ELR (cell line): ENCODE measurements at regions not wholly inside any gene's neighbourhood (a gene's known extent, or its start where the extent isn't known, plus 50 kb on each side); places are given as distances from the start of the nearest gene placed in this dataset.

Experiments
- DNase-seq: peaks from one replicate; pipeline ENCODE4 v3.0.0-alpha.2; 2015; ENCODE audit warnings: low read depth

DNA sequence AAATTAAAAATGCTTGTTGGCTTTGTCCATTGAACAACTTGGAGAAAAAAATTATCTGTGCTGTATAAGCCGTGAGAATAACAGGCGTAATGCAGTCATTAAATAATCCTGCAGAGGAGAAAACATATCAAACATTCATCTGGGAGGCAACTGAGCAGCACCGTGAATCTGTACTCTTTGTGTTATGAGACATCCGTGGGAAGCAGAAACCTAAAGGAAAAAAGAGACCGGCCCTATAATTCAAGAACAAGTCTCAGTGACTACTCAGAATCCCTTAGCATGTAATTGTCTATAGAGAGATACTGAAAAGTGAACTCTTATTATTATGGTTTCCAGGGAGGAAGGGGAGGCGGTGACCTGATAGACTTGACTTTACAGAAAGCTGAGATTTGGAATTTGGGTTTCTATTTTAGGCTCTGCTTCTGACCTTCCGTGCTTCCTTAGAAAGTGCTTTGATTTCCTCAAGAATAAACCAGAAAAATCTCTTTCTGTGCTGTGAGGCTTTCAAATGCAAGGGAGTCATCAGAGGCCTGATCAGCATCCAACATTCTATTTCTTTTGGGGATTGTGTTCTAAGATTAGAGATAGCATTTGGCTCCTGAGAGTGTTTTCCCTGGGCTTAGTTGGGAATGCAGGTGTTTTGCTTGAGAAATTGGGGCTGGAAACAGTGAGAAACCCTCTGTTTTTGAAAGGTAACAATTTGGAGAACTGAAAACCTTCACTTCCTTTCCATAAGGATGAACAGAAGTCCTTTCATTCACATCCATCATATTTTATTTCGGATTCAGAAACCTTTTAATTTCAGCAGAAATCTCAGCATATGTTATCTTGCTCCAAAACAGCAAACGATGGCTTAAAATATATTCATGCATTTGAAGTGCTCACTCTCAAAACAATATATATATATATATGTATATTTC lies 296.7 kb downstream of the CSNK1G3 start:
- no peak for DNase-seq

DNA sequence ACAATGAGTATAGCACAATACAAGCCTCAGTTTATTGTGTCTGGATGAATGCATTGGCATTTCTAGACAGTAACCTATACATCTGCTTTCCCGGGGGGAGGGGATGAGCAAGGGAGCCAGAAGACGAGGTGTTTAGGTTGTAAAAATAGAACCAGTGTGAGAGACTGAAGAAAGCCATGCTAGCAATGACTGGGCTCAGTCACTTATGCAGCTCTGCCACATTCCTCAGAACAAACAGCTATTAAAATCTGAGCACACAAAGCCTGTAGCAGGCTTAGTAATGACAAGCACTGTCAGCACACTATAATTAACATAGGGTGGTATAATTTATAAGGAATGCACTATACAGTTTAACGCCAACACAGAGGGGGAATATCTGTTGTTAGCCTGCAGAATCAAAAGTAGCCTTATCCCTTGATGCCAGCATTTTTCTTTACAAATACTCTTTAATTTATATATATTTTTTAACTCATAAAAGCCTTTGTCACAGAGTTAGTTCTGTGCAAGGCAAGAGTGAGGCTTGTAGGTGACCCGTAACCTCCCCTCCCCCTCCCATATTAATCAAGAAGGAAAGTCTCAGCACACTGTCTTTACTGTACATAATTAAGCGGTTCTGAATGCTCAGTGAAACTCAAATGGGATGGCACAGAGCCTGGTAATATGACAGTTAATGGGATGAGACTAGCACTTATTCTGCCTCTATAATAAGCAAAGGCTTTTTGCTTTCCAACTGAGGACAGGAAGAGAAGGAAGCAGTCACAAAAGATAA lies 295.4 kb downstream of the CSNK1G3 start:
- no peak for DNase-seq

DNA sequence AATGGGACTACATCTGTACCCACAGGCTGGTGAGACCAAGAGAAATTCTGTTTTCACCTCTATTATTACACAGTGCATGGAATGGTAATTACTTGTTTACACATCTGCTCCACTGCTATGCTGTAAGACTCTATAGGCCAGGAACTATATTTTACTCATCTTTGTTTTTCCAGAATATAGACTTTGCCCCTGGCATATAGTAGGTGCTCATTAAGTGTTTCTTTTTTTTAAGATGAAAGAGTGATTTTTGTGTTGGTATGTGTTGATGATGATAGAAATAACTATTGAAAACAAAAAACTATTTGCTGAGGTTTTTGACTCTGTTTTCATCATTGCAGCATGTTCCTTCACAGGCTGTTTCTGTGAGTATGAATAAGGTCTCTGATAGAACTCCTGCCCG lies 294.7 kb downstream of the CSNK1G3 start:
- DNase-seq = no peak

GRCh38 chr5:123805300-123805699 lies 293.3 kb downstream of the CSNK1G3 start:
- DNase-seq = no peak

DNA sequence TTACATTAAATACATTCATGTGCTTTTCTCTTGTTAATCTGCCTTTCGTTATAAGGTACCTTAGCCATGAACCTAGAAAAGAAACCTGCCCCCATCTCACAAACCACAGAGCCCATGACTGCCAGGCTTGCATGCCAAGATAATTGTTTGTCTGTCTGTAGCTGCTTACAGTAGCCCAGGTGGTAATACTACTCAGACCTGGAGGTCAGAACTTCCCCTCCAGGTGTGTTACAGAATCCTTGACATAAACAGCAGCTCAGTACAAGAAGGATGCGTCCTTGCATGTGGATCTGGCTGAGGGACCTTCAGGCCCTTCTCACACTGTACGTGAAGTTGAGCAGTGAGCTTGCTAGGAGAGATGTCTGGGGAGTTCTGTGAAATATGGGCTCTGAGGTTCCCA lies 291.4 kb downstream of the CSNK1G3 start:
- no peak for DNase-seq

GRCh38 chr5:123802298-123802951 lies 290.4 kb downstream of the CSNK1G3 start:
- no peak for DNase-seq

DNA sequence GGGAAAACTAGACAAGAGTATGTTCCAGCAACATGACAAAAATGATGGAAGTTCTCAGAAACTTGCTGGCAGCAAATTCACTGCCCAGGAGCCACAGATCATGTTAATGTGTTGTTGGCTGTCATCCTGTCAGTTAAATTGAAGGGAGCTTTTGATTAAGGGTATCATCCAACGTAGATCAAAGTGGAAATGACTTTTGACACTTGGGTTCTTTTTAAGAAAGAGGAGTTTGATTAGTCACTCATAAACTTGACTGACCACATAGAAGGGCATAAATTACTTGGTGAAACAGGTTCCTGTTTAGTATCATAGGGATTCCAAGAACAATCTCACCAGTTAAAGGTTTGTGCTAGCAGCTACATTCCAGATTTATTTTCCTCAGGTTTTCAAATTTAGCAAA lies 288.7 kb downstream of the CSNK1G3 start:
- DNase-seq = no peak

DNA sequence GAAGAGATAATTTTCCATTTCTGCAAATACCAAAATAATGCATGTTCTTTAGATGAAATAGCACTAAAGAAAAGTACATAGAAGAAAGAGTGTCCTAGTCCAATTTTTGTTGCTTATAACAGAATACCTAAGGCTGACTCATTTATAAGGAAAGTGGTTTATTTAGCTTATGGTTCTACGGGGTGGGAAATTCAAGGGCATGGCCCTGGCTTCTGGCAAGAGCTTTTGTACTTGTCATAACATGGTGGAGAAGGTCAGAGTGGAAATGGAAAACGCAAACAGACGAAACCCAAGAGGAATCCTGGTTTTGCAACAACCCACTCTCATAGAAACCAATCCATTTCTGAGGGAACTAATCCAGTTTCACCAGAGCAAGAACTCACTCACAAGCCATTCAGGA lies 283.7 kb downstream of the CSNK1G3 start:
- no peak for DNase-seq

GRCh38 chr5:123790226-123790625 lies 278.2 kb downstream of the CSNK1G3 start:
- no peak for DNase-seq

- DNase-seq = no peak
These were observed 275.7 kb downstream of the CSNK1G3 start for GRCh38 chr5:123787635-123788034.

GRCh38 chr5:123787136-123787535 lies 275.2 kb downstream of the CSNK1G3 start:
- no peak for DNase-seq

DNA sequence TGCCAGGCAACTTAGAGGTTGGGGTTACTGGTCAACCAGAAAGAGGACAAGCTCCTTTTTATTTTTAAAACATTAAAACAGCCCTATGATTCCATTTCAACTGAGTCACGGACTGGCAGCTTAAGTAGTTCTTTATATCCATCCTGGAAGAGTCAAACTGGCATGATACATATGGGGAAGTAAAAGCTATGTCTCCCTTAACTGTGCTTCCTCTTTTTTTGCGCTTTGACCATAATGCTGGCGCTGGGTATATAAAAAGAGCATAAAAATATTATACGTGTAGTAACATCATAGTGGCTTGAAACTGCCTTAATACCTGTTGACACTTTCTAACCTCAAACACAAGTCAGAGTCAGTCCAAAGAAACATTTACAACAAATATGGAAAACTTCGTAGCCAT lies 274.4 kb downstream of the CSNK1G3 start:
- no peak for DNase-seq

DNA sequence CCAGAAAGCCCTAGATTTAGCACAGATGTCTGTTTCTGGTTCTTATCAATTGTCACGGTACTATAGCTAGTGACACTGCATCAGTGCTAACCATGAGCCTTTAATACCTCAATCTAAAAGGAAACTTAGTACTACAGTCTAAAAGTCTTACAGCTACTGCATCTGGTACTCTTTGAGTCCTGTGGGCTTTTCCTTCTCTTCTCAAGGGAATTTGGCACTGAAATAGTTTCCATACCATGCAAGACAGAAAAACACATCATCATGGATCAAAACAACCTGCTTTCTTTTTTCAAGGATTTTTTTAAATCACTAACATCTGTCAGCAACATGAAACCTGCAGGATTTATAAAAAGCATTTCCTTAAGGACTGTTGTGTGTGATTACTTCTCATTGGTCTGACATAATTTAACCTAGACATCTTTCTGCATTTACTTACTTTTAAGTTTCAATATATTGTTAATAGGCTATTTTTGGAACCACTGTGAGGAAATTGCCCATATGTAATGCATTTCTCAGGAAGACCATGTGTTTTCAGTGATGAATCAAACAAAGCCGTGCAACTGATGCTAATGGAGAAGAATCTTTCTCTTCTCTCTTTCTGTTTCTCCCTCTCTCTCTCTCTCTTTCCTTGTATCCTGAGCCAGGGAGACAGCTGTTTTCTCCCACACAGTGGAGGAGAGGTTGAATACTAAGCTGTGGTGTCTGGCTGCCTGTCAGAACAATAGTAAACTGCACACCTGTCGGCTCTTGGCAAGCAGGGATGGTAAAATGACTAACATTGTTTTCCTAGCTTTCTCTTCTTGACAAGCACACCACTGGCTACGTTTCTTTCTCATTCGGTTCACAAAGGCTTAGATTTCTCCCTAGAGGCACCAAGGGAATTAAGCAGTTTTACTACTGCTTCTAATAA lies 273.4 kb downstream of the CSNK1G3 start:
- peak; percentile 13 for DNase-seq

DNA sequence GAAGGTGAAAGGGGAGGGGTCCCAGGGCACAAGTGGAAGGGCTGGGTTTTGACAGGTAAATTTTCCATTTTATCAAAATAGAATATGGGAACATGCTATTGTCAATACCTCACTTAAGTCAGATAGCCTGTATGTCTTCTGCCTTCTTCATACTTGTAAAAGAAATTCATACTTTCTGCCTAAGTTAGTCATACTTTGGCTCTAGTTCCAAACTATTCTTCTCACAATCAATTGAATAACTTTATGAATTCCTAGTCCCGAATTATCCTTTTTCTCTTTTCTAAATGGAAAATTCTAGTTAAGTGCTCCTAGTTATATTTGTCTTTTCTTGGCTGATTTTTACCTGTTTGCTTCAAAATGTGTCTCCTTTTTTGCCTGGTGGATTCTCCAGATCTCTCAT lies 271.4 kb downstream of the CSNK1G3 start:
- no peak for DNase-seq

GRCh38 chr5:123778641-123779040 lies 266.7 kb downstream of the CSNK1G3 start:
- DNase-seq = no peak

DNA sequence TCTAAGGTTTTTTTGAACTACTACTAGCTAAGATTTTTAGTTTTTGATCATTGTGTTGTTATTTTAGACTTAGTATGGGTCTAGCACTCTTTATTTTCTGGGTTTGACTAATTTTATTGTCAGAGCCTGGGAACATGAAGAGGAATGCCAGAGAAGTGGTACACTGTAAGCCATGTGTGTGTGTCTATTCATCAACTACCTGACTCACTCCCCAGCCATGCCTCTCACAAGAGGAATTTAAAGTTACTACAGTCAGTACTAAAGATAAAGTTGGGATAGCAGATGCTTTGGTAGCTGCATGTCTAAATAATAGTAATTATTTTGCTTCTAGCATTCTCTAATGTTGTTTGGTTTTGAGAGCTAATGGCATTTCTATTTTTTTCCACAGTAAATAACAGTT lies 264.8 kb downstream of the CSNK1G3 start:
- DNase-seq = peak; percentile 73

GRCh38 chr5:123771715-123772114 lies 259.7 kb downstream of the CSNK1G3 start:
- no peak for DNase-seq

GRCh38 chr5:123763201-123763600 lies 251.2 kb downstream of the CSNK1G3 start:
- no peak for DNase-seq

DNA sequence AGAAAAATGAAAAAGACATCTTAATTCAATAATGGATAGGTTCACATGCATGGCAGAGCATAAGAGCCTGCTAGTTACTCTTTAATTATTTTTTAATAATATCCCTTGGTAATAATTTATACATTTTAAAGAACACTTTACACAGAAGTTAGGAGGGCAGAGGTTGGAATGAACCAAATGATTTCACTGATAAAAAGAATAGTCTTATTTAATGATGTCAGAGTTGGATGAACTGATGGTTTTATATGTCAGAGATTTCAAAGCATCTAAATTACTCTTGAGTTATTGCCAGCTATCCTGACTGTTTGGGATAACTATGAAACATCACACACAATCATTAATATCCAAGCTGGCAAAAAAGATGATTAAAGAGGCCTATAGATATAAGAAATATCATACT lies 244.8 kb downstream of the CSNK1G3 start:
- no peak for DNase-seq

- DNase-seq = no peak
These were observed 244.3 kb downstream of the CSNK1G3 start for GRCh38 chr5:123756318-123756665.

- peak; percentile 73 for DNase-seq
These were observed 243.8 kb downstream of the CSNK1G3 start for GRCh38 chr5:123755653-123756317.
